ENCODE measurements at regions not wholly inside any gene's neighbourhood (a gene's known extent, or its start where the extent isn't known, plus 50 kb on each side); places are given as distances from the start of the nearest gene placed in this dataset.

DNA sequence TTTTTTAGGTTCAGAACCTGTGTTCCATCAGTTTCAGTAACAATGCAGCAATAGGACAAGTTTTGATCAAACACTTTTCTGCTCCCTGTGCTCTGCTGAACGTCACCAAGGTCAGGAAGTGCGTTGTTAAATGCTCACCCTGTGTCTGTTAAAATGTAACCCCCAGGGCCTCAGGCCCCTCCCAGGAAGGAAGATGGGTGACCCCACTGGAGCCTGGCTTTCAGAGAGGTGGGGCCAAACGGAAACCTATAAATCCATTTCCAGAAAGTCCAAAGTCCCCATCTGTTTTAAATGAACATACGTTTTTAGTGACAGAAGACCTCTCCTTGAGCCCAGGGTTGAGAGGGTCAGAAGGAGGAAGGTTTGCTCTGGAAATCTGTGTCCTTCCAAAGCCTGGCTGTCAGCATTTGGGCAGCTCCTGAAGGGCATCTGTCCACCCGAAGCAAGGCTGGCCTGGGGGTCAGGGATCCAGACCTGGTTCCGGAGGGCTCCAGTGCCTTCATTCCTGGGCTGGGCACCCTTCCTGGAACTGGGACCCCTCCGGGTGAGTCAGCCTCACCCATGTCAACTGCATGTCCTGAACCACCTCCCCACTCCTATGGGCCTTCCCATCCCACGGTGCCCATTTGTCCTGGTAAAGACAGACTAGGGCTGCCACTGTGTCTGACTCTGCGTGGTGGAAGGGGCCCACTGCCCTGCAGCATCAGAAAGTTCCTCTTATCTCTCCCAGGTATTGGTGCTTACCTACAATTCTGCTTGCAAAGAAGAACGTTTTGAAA is 117.4 kb upstream of the COPS8 start (continued):
- TF ChIP-seq ZNF44 (CRISPR knock-in tag; IDR thresholded peaks at IDR 0.05) (0 out of 2 replicates have a peak, but pooled peaks have one; percentile 16), SRSF4 (IDR thresholded peaks at IDR 0.05; ENCODE audit: low read depth, low read length, poor library complexity, severe bottlenecking) (no peak), MIER3 (CRISPR knock-in tag; IDR thresholded peaks at IDR 0.05; ENCODE audit: borderline replicate concordance) (peak; percentile 39; the same call in 1 of the 2 replicates)
- TF ChIP-seq, protein P1, sequence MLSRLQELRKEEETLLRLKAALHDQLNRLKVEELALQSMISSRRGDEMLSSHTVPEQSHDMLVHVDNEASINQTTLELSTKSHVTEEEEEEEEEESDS (CRISPR knock-in tag; IDR thresholded peaks at IDR 0.05; ENCODE audit: borderline replicate concordance): no peak
- TF ChIP-seq, protein P2, sequence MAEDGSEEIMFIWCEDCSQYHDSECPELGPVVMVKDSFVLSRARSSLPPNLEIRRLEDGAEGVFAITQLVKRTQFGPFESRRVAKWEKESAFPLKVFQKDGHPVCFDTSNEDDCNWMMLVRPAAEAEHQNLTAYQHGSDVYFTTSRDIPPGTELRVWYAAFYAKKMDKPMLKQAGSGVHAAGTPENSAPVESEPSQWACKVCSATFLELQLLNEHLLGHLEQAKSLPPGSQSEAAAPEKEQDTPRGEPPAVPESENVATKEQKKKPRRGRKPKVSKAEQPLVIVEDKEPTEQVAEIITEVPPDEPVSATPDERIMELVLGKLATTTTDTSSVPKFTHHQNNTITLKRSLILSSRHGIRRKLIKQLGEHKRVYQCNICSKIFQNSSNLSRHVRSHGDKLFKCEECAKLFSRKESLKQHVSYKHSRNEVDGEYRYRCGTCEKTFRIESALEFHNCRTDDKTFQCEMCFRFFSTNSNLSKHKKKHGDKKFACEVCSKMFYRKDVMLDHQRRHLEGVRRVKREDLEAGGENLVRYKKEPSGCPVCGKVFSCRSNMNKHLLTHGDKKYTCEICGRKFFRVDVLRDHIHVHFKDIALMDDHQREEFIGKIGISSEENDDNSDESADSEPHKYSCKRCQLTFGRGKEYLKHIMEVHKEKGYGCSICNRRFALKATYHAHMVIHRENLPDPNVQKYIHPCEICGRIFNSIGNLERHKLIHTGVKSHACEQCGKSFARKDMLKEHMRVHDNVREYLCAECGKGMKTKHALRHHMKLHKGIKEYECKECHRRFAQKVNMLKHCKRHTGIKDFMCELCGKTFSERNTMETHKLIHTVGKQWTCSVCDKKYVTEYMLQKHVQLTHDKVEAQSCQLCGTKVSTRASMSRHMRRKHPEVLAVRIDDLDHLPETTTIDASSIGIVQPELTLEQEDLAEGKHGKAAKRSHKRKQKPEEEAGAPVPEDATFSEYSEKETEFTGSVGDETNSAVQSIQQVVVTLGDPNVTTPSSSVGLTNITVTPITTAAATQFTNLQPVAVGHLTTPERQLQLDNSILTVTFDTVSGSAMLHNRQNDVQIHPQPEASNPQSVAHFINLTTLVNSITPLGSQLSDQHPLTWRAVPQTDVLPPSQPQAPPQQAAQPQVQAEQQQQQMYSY (CRISPR knock-in tag; IDR thresholded peaks at IDR 0.05): no peak
- TF ChIP-seq, protein P3, sequence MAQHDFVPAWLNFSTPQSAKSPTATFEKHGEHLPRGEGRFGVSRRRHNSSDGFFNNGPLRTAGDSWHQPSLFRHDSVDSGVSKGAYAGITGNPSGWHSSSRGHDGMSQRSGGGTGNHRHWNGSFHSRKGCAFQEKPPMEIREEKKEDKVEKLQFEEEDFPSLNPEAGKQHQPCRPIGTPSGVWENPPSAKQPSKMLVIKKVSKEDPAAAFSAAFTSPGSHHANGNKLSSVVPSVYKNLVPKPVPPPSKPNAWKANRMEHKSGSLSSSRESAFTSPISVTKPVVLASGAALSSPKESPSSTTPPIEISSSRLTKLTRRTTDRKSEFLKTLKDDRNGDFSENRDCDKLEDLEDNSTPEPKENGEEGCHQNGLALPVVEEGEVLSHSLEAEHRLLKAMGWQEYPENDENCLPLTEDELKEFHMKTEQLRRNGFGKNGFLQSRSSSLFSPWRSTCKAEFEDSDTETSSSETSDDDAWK (CRISPR knock-in tag; IDR thresholded peaks at IDR 0.05): no peak
- TF ChIP-seq, protein P4, sequence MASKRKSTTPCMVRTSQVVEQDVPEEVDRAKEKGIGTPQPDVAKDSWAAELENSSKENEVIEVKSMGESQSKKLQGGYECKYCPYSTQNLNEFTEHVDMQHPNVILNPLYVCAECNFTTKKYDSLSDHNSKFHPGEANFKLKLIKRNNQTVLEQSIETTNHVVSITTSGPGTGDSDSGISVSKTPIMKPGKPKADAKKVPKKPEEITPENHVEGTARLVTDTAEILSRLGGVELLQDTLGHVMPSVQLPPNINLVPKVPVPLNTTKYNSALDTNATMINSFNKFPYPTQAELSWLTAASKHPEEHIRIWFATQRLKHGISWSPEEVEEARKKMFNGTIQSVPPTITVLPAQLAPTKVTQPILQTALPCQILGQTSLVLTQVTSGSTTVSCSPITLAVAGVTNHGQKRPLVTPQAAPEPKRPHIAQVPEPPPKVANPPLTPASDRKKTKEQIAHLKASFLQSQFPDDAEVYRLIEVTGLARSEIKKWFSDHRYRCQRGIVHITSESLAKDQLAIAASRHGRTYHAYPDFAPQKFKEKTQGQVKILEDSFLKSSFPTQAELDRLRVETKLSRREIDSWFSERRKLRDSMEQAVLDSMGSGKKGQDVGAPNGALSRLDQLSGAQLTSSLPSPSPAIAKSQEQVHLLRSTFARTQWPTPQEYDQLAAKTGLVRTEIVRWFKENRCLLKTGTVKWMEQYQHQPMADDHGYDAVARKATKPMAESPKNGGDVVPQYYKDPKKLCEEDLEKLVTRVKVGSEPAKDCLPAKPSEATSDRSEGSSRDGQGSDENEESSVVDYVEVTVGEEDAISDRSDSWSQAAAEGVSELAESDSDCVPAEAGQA (IDR thresholded peaks at IDR 0.05; ENCODE audit: low read depth): no peak
- TF ChIP-seq, protein P4 (CRISPR knock-in tag; IDR thresholded peaks at IDR 0.05; ENCODE audit: borderline replicate concordance): no peak
- TF ChIP-seq, protein P5, sequence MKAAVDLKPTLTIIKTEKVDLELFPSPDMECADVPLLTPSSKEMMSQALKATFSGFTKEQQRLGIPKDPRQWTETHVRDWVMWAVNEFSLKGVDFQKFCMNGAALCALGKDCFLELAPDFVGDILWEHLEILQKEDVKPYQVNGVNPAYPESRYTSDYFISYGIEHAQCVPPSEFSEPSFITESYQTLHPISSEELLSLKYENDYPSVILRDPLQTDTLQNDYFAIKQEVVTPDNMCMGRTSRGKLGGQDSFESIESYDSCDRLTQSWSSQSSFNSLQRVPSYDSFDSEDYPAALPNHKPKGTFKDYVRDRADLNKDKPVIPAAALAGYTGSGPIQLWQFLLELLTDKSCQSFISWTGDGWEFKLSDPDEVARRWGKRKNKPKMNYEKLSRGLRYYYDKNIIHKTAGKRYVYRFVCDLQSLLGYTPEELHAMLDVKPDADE (CRISPR knock-in tag; IDR thresholded peaks at IDR 0.05): 0 out of 2 replicates have a peak, but pooled peaks have one; percentile 32

All from HepG2 (cell line).